Upper lobe of left lung (tissue), 6 donors: ENCODE measurements at regions not wholly inside any gene's neighbourhood (a gene's known extent, or its start where the extent isn't known, plus 50 kb on each side); places are given as distances from the start of the nearest gene placed in this dataset.

Source experiments
- ATAC-seq, 2 donors: fragments of 200-7000 bp; cut with Tn5 transposase; one replicate each; pipeline ENCODE4 v1.9.1; 2022; ENCODE audit warnings: mild to moderate bottlenecking in 2 of 2, moderate library complexity in 2 of 2; ENCODE audit not compliant: low FRiP score in 2 of 2
- DNase-seq, 2 donors: peaks; one replicate each; pipeline ENCODE4 v3.0.0-alpha.2; 2019 to 2020
- H3K27ac ChIP-seq, 4 donors: fragments of 200-600 bp; sonication (generic); one replicate each; pipeline ENCODE4 v1.5.1; 2016 to 2019
- H3K27me3 ChIP-seq, 4 donors: fragments of 200-600 bp; sonication (generic); one replicate each; pipeline ENCODE4 v1.5.1; 2017 to 2019
- H3K36me3 ChIP-seq, 4 donors: fragments of 200-600 bp; sonication (generic); one replicate each; pipeline ENCODE4 v1.5.1; 2016 to 2019
- H3K4me1 ChIP-seq, 4 donors: fragments of 200-600 bp; sonication (generic); one replicate each; pipeline ENCODE4 v1.5.1; 2018 to 2019
- H3K4me3 ChIP-seq, 4 donors: fragments of 200-600 bp; sonication (generic); one replicate each; pipeline ENCODE4 v1.5.1; 2017 to 2019; ENCODE audit warnings: mild to moderate bottlenecking in 2 of 4, moderate library complexity in 1 of 4
- H3K9me3 ChIP-seq, 4 donors: fragments of 200-600 bp; sonication (generic); one replicate each; pipeline ENCODE4 v1.5.1; 2018 to 2019
- EP300 ChIP-seq, 4 donors: sonication (generic); formaldehyde crosslinking; IDR thresholded peaks; one replicate each; pipeline ENCODE4 v1.5.1; 2017; ENCODE audit warnings: antibody characterized with exemption in 4 of 4, control low read depth in 2 of 4
- POLR2A ChIP-seq, 4 donors: fragments of 450-650 bp; IDR thresholded peaks; one replicate each; pipeline ENCODE4 v1.5.1; 2016 to 2017; ENCODE audit warnings: antibody characterized with exemption in 4 of 4, mild to moderate bottlenecking in 2 of 4
- POLR2AphosphoS5 ChIP-seq, 2 donors: sonication (generic); formaldehyde crosslinking; IDR thresholded peaks; one replicate each; pipeline ENCODE4 v1.5.1; 2017; ENCODE audit warnings: antibody characterized with exemption in 2 of 2
- WGBS, 2 donors: methylation state at CpG; one replicate each; pipeline ENCODE4 v1.1.5; 2017 to 2018; 5-methylcytosine and 5-hydroxymethylcytosine counted together
- TF ChIP-seq, protein P1 (sequence below), 6 experiments: fragments of 450-650 bp in 4 of 6; fragments of 200-600 bp in 2 of 6; sonication (generic) in 2 of 6; IDR thresholded peaks; one replicate each; pipeline ENCODE4 v1.5.1; 2016 to 2019; ENCODE audit warnings: antibody characterized with exemption in 6 of 6
- donor health status: DM: no; HTN: no; CAD: no; lungs with moderate emphysema.
- donor health status: DM: no; HTN: yes; CAD: no; lungs with severe emphysema.

DNA sequence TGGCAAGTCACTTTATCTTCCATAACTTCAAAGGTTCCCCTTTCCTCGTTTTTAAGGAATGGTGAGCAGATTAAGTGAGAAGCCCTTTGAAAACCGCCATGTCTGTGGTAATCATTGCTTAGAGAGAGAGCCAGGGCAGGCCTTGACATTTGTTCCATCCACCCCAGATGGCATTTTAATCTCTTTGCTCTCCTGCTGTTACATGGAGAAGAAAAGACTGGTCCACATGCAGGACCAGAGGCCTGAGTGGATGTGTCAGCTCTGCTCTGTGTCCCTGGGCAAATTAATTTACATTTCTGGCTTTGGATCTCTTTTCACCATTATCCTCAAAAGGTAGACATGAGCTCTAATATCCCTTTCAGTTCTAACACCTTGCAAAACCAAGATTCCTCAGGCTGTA lies 157.3 kb upstream of the LPP start:
- H3K27ac ChIP-seq, result no peak overlapping the region
- no peaks in the 10 kb centered on the region for H3K36me3 ChIP-seq
- no peaks in the 10 kb centered on the region for H3K27me3 ChIP-seq
- no peaks in the 10 kb centered on the region for H3K9me3 ChIP-seq
- WGBS, 2 donors, result 92 to 98% methylated on average over 2 of the region's 2 CpGs
- DNase-seq, result no peak
- TF ChIP-seq, protein P1, sequence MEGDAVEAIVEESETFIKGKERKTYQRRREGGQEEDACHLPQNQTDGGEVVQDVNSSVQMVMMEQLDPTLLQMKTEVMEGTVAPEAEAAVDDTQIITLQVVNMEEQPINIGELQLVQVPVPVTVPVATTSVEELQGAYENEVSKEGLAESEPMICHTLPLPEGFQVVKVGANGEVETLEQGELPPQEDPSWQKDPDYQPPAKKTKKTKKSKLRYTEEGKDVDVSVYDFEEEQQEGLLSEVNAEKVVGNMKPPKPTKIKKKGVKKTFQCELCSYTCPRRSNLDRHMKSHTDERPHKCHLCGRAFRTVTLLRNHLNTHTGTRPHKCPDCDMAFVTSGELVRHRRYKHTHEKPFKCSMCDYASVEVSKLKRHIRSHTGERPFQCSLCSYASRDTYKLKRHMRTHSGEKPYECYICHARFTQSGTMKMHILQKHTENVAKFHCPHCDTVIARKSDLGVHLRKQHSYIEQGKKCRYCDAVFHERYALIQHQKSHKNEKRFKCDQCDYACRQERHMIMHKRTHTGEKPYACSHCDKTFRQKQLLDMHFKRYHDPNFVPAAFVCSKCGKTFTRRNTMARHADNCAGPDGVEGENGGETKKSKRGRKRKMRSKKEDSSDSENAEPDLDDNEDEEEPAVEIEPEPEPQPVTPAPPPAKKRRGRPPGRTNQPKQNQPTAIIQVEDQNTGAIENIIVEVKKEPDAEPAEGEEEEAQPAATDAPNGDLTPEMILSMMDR (IDR thresholded peaks at IDR 0.05), result no peak
- TF ChIP-seq EP300 (IDR thresholded peaks at IDR 0.05) (no peak), POLR2AphosphoS5 (IDR thresholded peaks at IDR 0.05) (no peak), POLR2A (IDR thresholded peaks at IDR 0.05) (no peak)
- H3K4me1 ChIP-seq, result peaks cover 0 to 12% (median 0%) of the 10 kb centered on the region in 4 donors
- H3K4me3 ChIP-seq, result no peak overlapping the region
- no peak for ATAC-seq

DNA sequence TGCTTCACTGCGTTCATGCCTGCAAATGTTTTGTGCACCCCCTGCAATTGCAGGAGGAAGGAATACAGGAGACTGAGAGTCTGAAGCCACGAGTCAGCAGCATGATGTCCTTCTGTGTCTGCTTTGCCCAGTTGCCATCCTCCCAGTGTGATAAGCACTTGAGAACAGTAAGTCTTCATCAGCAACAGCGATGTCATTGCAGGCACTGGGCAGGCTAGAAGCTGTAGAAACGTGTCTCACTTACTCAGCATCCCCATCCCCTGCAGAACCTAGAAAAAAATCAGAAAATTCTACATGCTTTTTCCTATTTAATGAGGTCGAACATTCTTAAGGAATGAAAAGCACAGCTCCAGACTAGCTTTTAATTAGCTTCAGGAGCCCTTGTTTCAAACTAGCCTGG lies 156.5 kb upstream of the LPP start:
- H3K36me3 ChIP-seq, result no peaks in the 10 kb centered on the region
- no peak overlapping the region for H3K27ac ChIP-seq
- ATAC-seq (no peak), DNase-seq (no peak)
- peaks cover 0 to 12% (median 0%) of the 10 kb centered on the region in 4 donors for H3K4me1 ChIP-seq
- 88 to 91% methylated on average over 5 of the region's 5 CpGs for WGBS, 2 donors
- H3K9me3 ChIP-seq, result no peaks in the 10 kb centered on the region
- H3K4me3 ChIP-seq, result no peak overlapping the region
- no peak for TF ChIP-seq EP300 (IDR thresholded peaks at IDR 0.05)
- TF ChIP-seq POLR2A (IDR thresholded peaks at IDR 0.05), result no peak
- TF ChIP-seq POLR2AphosphoS5 (IDR thresholded peaks at IDR 0.05), result no peak
- TF ChIP-seq, protein P1 (IDR thresholded peaks at IDR 0.05), result no peak
- no peaks in the 10 kb centered on the region for H3K27me3 ChIP-seq

DNA sequence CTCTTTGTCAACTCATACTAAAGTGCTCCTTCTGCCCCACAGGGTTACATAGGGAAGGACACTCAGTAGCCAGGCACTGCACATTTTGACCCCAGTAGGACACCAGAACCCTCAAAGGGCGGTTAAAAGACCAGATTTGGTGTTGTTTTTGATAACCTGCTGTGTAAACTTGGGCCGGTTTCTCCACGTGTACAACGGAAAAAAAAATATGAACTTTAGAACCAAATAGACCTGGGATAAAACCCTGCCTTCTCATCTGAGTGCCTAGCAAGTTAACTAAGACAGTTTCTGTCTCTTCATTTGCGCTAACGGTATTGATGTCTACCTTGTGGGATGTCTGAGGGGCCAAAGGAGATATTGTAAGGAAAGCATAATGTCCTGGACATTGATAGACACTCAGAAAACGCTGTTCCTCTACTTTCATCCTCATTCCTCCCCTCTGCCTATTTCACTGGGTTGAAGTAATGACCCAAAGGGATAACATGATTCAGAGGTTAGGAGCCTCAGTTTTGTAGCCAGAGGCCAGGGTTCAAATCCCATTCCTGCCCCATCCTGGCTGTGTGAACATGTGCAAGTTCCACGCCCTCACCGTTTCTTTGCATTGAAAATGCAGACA lies 155.9 kb upstream of the LPP start:
- H3K36me3 ChIP-seq, result no peaks in the 10 kb centered on the region
- 94% methylated on average over 9 of the region's 9 CpGs for WGBS, 2 donors

DNA sequence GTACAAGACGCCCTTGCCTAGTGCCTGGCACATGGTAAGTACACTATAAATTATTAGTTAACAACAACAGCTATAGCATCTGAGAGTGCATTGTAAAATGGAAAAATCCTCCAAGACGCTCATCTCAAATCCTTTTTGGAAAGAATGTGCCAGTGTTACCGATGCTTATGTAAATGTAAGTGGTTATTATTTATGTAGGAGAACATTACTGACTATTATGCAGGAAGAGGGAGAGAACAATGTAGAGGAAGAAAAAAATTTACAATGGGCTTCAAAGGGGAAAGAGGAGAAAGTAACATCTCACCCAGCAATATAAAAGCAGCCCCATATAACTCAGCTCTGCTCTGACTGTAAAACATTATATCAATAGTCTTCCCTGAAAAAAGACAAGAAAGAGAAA lies 155.3 kb upstream of the LPP start:
- no peak for ATAC-seq
- Histone ChIP-seq H3K4me3 (no peak overlapping the region), H3K27ac (no peak overlapping the region), H3K36me3 (no peaks in the 10 kb centered on the region), H3K27me3 (no peaks in the 10 kb centered on the region), H3K4me1 (peaks cover 0 to 12% (median 4%) of the 10 kb centered on the region in 4 donors), H3K9me3 (no peaks in the 10 kb centered on the region)
- DNase-seq, result no peak
- WGBS, 2 donors, result 84 to 91% methylated on average over 3 of the region's 3 CpGs
- TF ChIP-seq POLR2AphosphoS5 (IDR thresholded peaks at IDR 0.05) (no peak), POLR2A (IDR thresholded peaks at IDR 0.05) (no peak), EP300 (IDR thresholded peaks at IDR 0.05) (no peak)
- TF ChIP-seq, protein P1 (IDR thresholded peaks at IDR 0.05), result no peak

More for the DNA sequence above, 155.9 kb upstream of the LPP start:
- Histone ChIP-seq H3K9me3 (no peaks in the 10 kb centered on the region), H3K4me3 (no peak overlapping the region), H3K4me1 (peaks cover 0 to 12% (median 2%) of the 10 kb centered on the region in 4 donors), H3K27ac (no peak overlapping the region), H3K27me3 (no peaks in the 10 kb centered on the region)
- ATAC-seq (no peak), DNase-seq (no peak)
- TF ChIP-seq POLR2A (IDR thresholded peaks at IDR 0.05), result no peak
- TF ChIP-seq, protein P1 (IDR thresholded peaks at IDR 0.05), result no peak
- no peak for TF ChIP-seq POLR2AphosphoS5 (IDR thresholded peaks at IDR 0.05)
- TF ChIP-seq EP300 (IDR thresholded peaks at IDR 0.05), result no peak

DNA sequence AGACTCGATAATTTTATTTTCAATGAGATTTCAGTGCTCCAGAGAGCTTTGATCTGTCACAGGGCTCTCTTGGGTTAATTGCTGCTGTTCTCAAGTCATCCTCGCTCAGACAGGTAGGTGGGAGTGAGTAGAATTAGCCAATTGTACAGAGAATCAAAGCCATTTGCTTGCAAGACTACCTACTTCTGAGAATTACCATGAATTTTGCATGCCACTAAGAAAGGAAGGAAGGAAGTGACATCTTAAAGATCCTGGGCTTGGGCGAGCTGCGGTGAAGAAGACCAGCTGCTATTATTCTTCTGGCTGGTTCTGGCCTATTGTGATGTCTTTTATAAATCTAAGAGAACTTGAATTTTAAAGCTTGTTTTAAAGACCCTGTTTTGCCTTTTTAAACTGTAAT lies 154.1 kb upstream of the LPP start:
- DNase-seq, result no peak

More for the DNA sequence above, 154.1 kb upstream of the LPP start:
- Histone ChIP-seq H3K36me3 (no peaks in the 10 kb centered on the region), H3K27me3 (no peaks in the 10 kb centered on the region), H3K27ac (peak overlapping the region in 2 of 4 donors; percentile 60 to 72), H3K9me3 (no peaks in the 10 kb centered on the region), H3K4me3 (no peak overlapping the region), H3K4me1 (peaks cover 0 to 12% (median 5%) of the 10 kb centered on the region in 4 donors)
- 55 to 62% methylated on average over 4 of the region's 4 CpGs for WGBS, 2 donors
- TF ChIP-seq EP300 (IDR thresholded peaks at IDR 0.05) (no peak), POLR2AphosphoS5 (IDR thresholded peaks at IDR 0.05) (no peak), POLR2A (IDR thresholded peaks at IDR 0.05) (no peak)
- TF ChIP-seq, protein P1 (IDR thresholded peaks at IDR 0.05), result no peak
- no peak for ATAC-seq
